GM12874 (cell line): ENCODE measurements at regions not wholly inside any gene's neighbourhood (a gene's known extent, or its start where the extent isn't known, plus 50 kb on each side); places are given as distances from the start of the nearest gene placed in this dataset.

Source experiments
- CTCF ChIP-seq: IDR thresholded peaks from 2 replicates; pipeline ENCODE4 v1.5.1; 2011; ENCODE audit warnings: low read depth, mild to moderate bottlenecking, control low read depth, low read length, moderate library complexity; ENCODE audit not compliant: insufficient read depth

GRCh38 chr3:137061186-137061585, 103.4 kb downstream of the IL20RB start:
- no peak for TF ChIP-seq CTCF

- TF ChIP-seq CTCF: no peak
These were observed 104.5 kb downstream of the IL20RB start for GRCh38 chr3:137062250-137062649.

- TF ChIP-seq CTCF: no peak
These were observed 107.6 kb downstream of the IL20RB start for GRCh38 chr3:137065381-137065780.

GRCh38 chr3:137066092-137066491, 108.3 kb downstream of the IL20RB start:
- TF ChIP-seq CTCF: no peak

- TF ChIP-seq CTCF: no peak
These were observed 113.3 kb downstream of the IL20RB start for GRCh38 chr3:137071104-137071503.

- no peak for TF ChIP-seq CTCF
These were observed 117.2 kb downstream of the IL20RB start for GRCh38 chr3:137075020-137075419.

- TF ChIP-seq CTCF: no peak
These were observed 120.3 kb downstream of the IL20RB start for GRCh38 chr3:137078040-137078439.

GRCh38 chr3:137079571-137079970, 121.8 kb downstream of the IL20RB start:
- TF ChIP-seq CTCF: no peak
